Skeletal muscle satellite cell (primary cell): ENCODE measurements at regions not wholly inside any gene's neighbourhood (a gene's known extent, or its start where the extent isn't known, plus 50 kb on each side); places are given as distances from the start of the nearest gene placed in this dataset.
"Not testable (repeated sequence)": the region's sequence is repeated elsewhere in the genome, so short reads cannot be mapped to it uniquely, and the experiment has no call there.

ENCODE experiments used
- H3K27me3 ChIP-seq: 2 replicates; pipeline ENCODE4 v1.7.0; 2013; ENCODE audit warnings: low read length; ENCODE audit not compliant: control insufficient read depth, insufficient read depth
- H3K36me3 ChIP-seq: 2 replicates; pipeline ENCODE4 v1.7.0; 2013; ENCODE audit warnings: mild to moderate bottlenecking, control low read depth, low read length; ENCODE audit not compliant: insufficient read depth
- H3K4me1 ChIP-seq: 2 replicates; pipeline ENCODE4 v1.7.0; 2013; ENCODE audit warnings: low read length; ENCODE audit not compliant: control insufficient read depth, insufficient read depth
- H3K4me2 ChIP-seq: 2 replicates; pipeline ENCODE4 v1.7.0; 2013; ENCODE audit warnings: mild to moderate bottlenecking, low read length
- H3K4me3 ChIP-seq: 2 replicates; pipeline ENCODE4 v1.7.0; 2013; ENCODE audit warnings: low read length
- H3K9ac ChIP-seq: 2 replicates; pipeline ENCODE4 v1.7.0; 2013; ENCODE audit warnings: mild to moderate bottlenecking, low read depth, low read length, moderate library complexity
- H3K9me3 ChIP-seq: replicated peaks from 2 replicates; pipeline ENCODE4 v1.7.0; 2013; ENCODE audit warnings: mild to moderate bottlenecking, control low read depth, low read length

- Histone ChIP-seq H3K9ac (no peak overlapping the region), H3K4me3 (no peak overlapping the region), H3K4me2 (no peak overlapping the region), H3K9me3 (no peaks in the 10 kb centered on the region), H3K27me3 (no peaks in the 10 kb centered on the region), H3K4me1 (no peaks in the 10 kb centered on the region), H3K36me3 (no peaks in the 10 kb centered on the region)
Measured at GRCh38 chr7:79770970-79771369, 317.5 kb upstream of the MAGI2 start.

GRCh38 chr7:79770063-79770462 is 316.6 kb upstream of the MAGI2 start:
- H3K36me3 ChIP-seq: no peaks in the 10 kb centered on the region
- no peak overlapping the region for H3K9ac ChIP-seq
- H3K4me2 ChIP-seq: no peak overlapping the region
- no peaks in the 10 kb centered on the region for H3K9me3 ChIP-seq
- H3K27me3 ChIP-seq: no peaks in the 10 kb centered on the region
- no peaks in the 10 kb centered on the region for H3K4me1 ChIP-seq
- no peak overlapping the region for H3K4me3 ChIP-seq

GRCh38 chr7:79767876-79768560 is 314.6 kb upstream of the MAGI2 start:
- not testable (repeated sequence) for H3K9ac ChIP-seq, H3K36me3 ChIP-seq, H3K4me1 ChIP-seq, H3K4me3 ChIP-seq, H3K27me3 ChIP-seq, H3K4me2 ChIP-seq, H3K9me3 ChIP-seq

- H3K4me2 ChIP-seq: not testable (repeated sequence)
Measured at GRCh38 chr7:79767192-79767591, 313.7 kb upstream of the MAGI2 start.

GRCh38 chr7:79761876-79762429 is 308.5 kb upstream of the MAGI2 start:
- no peaks in the 10 kb centered on the region for H3K4me1 ChIP-seq
- no peak overlapping the region for H3K9ac ChIP-seq
- H3K27me3 ChIP-seq: peaks cover 4% of the 10 kb centered on the region
- H3K4me3 ChIP-seq: no peak overlapping the region
- no peak overlapping the region for H3K4me2 ChIP-seq
- H3K36me3 ChIP-seq: no peaks in the 10 kb centered on the region
- H3K9me3 ChIP-seq: no peaks in the 10 kb centered on the region

More at GRCh38 chr7:79767192-79767591, 313.7 kb upstream of the MAGI2 start:
- not testable (repeated sequence) for H3K9ac ChIP-seq, H3K27me3 ChIP-seq, H3K4me1 ChIP-seq, H3K4me3 ChIP-seq, H3K36me3 ChIP-seq, H3K9me3 ChIP-seq

- not testable (repeated sequence) for H3K9ac ChIP-seq, H3K27me3 ChIP-seq, H3K4me1 ChIP-seq, H3K4me2 ChIP-seq, H3K9me3 ChIP-seq, H3K36me3 ChIP-seq, H3K4me3 ChIP-seq
Measured at GRCh38 chr7:79750941-79751340, 297.5 kb upstream of the MAGI2 start.

- Histone ChIP-seq H3K9me3 (no peaks in the 10 kb centered on the region), H3K4me2 (no peak overlapping the region), H3K27me3 (no peaks in the 10 kb centered on the region), H3K9ac (no peak overlapping the region), H3K36me3 (no peaks in the 10 kb centered on the region), H3K4me3 (no peak overlapping the region), H3K4me1 (no peaks in the 10 kb centered on the region)
Measured at GRCh38 chr7:79749856-79750255, 296.4 kb upstream of the MAGI2 start.

GRCh38 chr7:79741684-79742083 is 288.2 kb upstream of the MAGI2 start:
- Histone ChIP-seq H3K36me3 (no peaks in the 10 kb centered on the region), H3K9me3 (no peaks in the 10 kb centered on the region), H3K27me3 (no peaks in the 10 kb centered on the region), H3K9ac (no peak overlapping the region), H3K4me2 (no peak overlapping the region), H3K4me3 (no peak overlapping the region), H3K4me1 (no peaks in the 10 kb centered on the region)

- no peak overlapping the region for H3K4me2 ChIP-seq
- no peaks in the 10 kb centered on the region for H3K27me3 ChIP-seq
- H3K9ac ChIP-seq: no peak overlapping the region
- H3K36me3 ChIP-seq: no peaks in the 10 kb centered on the region
- no peaks in the 10 kb centered on the region for H3K9me3 ChIP-seq
- H3K4me3 ChIP-seq: no peak overlapping the region
- H3K4me1 ChIP-seq: no peaks in the 10 kb centered on the region
Measured at GRCh38 chr7:79740076-79740475, 286.6 kb upstream of the MAGI2 start.

GRCh38 chr7:79739036-79739709 is 285.7 kb upstream of the MAGI2 start:
- H3K4me2 ChIP-seq, H3K4me1 ChIP-seq, H3K9ac ChIP-seq, H3K9me3 ChIP-seq, H3K27me3 ChIP-seq, H3K4me3 ChIP-seq, H3K36me3 ChIP-seq: not testable (repeated sequence)

- Histone ChIP-seq H3K27me3 (no peaks in the 10 kb centered on the region), H3K4me3 (no peak overlapping the region), H3K9me3 (peaks cover 10% of the 10 kb centered on the region), H3K36me3 (no peaks in the 10 kb centered on the region), H3K4me2 (no peak overlapping the region), H3K9ac (no peak overlapping the region), H3K4me1 (no peaks in the 10 kb centered on the region)
Measured at GRCh38 chr7:79736418-79736817, 283.0 kb upstream of the MAGI2 start.

GRCh38 chr7:79735012-79735411 is 281.5 kb upstream of the MAGI2 start:
- Histone ChIP-seq H3K4me1 (no peaks in the 10 kb centered on the region), H3K4me3 (no peak overlapping the region), H3K9me3 (peaks cover 10% of the 10 kb centered on the region), H3K9ac (no peak overlapping the region), H3K27me3 (no peaks in the 10 kb centered on the region), H3K36me3 (no peaks in the 10 kb centered on the region), H3K4me2 (no peak overlapping the region)
